GM18499 (cell line): ENCODE measurements at regions not wholly inside any gene's neighbourhood (a gene's known extent, or its start where the extent isn't known, plus 50 kb on each side); places are given as distances from the start of the nearest gene placed in this dataset.
"Not testable (repeated sequence)": the region's sequence is repeated elsewhere in the genome, so short reads cannot be mapped to it uniquely, and the experiment has no call there.

Experiments
- ATAC-seq: cut with Tn5 transposase; IDR thresholded peaks from one replicate; pipeline ENCODE4 v1.9.1; 2021; ENCODE audit warnings: moderate number of reproducible peaks; ENCODE audit not compliant: insufficient read depth, unreplicated experiment

DNA sequence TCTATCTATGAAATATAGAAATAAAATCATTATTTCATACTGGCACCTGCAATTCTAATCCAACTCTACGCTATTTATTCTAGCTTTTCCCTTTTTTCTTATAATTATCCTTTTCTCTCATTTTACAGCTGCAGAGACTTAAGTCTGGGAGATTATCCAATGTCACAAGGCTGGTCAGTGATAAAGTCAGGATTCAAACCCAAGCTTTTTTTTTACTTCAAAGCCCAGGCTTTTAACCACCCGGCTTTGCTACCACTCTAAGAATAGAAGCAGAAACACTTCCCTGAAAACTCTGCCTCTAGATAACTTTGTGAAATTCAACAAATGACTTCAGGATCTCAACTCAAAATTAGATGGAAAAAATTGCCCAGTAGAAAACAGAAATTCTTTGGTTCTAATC lies 552.5 kb downstream of the IPMK start:
- no peak for ATAC-seq

DNA sequence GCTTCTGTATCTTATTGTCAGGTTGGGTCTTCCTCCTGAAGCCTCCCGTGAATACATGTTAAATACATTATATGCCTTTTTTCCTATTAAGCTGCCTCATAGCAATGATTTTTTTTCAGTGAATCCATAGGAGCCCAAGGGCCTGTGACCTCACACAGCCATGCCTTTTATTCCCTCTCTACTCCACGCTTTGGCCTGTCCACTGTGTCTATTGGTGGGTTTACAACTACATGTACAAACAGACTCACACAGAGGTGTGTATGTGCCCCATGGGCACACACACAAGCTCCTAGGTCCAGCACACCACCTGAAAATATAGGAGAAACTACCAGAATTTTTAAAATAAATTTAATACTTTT lies 560.4 kb downstream of the IPMK start:
- ATAC-seq = no peak

DNA sequence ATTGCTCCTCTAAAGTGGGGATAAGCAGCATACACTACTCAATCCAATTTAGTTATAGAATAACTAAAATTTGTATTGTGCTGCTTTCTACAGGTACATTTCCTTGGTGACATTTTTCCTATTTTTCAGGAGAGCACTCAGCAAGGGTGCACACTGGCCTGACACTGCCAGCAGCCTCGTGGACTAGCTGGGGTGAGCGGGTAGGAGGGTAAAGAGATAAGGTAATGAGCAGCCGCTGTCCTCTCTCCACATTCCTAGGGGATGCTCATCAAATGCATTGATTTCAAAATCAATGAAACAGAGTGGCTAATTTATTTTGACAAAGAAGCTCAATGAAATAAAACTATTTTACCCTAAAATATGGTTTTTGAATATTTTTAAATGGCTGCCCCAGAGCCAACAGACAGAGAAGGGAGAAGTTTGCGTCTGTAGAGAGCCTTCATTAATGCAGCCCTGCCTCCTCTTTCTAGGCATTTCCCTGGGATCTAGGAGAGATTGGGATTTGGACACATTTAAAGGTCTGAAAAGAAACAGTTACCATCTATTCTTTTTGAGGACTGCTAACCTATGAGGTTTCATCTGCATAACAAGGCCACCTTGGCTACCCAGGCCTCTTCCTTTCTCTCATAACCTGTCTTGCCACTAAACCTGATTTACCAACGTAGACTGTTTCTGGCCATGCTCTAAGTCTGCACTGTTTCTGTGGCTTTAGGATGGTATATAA lies 561.0 kb downstream of the IPMK start:
- no peak for ATAC-seq

DNA sequence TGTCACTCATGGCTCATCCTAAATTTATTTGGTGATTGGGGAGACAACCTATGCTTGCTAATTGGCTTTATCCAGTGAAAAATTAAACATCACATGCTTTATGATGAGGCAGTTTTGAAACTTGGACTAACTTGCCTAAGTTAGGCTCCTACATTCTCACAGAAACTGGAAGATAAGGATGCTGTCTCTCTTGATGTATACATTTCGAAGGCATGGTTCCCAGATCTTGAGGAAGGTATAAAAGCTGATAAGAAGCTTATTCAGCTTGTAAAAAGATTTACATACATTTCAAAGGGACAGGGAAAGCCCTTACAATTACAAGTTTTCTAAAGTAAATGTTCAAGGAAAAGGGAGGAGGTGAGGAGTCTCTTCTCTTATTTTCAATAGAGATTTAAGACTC lies 561.7 kb downstream of the IPMK start:
- ATAC-seq = no peak

DNA sequence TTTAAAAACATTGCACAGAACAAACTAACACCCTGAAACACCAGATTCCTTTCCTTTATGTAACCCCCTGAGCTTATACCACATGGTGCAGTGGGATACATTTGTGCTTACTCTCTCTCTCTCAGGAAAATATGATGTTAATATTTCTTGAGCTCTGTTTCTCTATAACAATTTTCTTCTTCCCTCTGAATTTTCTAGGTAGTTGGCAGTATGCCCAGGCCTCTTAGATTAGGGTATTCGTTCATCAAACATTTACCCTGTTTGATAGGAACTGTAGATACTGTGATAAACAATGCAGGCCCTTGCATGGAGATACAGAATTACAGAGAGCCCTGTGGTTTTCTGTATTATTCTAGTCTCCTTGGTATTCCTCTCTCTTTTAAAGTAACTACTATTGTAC lies 567.8 kb downstream of the IPMK start:
- ATAC-seq = no peak

DNA sequence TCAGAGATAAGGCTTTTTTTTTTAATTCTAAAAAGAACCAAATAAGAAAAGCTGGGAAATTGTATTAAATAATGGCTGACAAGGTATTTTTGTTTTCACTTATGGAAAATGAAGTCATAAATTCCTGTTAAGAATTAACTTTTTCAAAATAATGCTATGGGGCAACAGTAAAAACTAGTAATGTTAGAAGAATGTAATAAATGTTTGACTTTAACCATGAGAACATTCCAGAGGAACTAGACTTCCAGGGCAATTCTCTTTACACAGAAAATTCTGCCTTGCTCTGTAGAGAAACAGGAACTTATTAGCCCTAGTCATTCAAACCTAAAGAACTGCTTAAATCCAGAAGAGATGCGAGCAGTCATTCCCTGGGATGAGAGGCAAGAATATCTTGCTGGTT lies 571.1 kb downstream of the IPMK start:
- ATAC-seq = no peak

DNA sequence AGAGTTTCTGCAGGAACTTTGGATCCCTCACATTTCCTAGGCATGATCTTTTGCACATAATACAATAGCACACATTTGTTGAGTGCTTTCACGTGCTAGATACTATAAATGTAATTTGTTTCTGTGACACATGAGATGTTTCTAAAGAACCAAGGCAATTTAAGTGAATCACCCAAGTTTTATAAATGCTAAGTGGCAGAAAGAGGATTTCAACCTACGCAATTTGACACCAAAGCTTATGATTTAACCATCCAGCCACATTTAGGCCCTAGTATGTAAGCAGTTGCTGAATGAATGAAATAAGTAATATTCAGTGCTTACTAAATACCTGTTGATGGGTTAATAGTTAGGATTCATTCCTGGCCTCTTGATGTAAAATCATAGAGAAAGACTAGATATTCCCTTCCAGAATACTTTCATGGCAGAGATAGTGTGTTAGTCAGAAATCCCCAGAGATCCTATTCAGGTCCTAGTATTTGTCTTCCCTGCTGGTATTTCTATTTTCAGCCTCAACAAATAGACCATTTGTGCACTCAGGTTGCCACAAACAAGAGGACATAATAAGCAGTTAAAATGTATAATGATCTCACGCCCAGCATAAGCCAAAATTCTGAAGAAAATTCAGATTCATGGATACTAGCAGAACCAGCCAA lies 572.6 kb downstream of the IPMK start:
- ATAC-seq = no peak

DNA sequence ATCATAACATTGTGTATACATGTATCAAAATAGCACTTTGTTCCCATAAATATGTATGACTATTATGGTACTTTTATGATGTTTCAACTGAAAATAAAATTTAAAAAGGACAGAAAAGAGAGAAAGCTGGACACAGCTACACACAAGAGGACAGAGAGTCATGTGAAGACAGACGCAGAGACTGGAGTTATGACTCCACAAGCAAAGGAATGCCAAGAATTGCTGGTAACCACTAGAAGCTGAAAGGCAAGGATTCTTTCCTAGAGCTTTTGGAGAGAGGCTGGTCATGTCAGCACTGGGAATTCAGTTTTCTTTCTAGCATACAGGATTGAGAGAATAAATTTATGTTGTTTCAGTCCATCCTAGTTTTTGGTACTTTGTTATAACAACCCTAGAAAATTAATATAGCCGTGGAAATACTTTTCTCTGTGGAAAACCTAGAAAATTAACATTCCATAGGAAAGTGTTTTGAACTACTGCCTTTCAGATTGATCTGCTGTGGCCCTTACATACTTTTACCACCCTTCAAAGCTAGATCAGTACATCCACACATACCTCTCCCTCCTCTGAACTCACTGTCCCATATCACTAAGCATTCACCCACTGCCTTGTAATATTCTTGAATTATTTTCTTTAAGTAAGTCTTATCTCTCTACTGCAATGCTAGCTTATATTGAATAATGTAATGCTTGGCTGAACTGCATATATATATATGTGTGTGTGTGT lies 575.3 kb downstream of the IPMK start:
- ATAC-seq = no peak

DNA sequence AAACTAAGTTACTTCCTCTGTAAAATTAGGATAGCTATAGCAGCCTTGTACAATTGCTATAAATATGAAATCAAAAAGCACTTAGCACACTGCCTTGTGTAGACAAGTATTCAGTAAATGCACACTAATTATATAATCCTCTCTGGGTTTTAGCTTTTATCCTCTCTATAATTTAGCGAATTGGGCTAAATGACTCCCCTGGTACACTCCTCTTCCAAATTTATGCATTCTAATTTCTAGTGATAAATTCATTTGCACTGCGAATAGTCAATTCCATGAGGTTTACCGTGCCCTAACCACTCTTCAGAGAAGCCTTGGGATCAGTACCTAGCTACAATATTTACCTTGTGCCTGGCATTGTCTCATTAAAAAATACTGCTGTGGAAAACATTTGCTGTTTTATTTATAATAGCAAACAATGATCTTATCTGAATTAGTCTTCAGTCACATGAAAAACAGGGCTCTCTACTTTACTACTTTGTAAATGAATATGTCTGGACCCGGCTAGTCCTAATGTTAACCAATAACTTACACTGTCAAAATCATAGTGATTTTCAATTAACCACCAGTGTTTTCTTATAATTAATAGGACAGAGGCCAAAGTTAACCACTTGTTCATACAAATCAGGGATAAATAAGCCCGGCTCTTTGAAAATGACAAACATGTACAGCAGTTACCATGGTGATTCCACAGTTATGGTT lies 577.9 kb downstream of the IPMK start:
- ATAC-seq = no peak

DNA sequence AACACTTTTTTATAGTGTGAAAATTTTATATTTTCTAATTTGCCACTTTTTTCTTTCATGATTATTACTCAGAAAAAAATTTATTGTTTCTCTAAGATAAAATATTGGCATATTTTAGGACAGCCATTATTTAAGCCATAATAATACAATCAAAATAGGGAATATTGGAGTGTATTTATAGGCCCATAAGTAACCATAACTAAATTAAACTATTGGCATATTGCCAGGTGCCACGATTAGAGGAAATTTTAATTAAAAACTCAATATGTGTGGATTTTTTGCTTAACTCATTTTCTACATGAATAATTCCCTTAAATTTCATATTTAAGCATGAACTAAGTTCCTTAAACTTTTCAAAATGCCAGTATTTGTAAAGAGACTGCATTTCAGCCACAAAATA lies 587.8 kb downstream of the IPMK start:
- no peak for ATAC-seq

DNA sequence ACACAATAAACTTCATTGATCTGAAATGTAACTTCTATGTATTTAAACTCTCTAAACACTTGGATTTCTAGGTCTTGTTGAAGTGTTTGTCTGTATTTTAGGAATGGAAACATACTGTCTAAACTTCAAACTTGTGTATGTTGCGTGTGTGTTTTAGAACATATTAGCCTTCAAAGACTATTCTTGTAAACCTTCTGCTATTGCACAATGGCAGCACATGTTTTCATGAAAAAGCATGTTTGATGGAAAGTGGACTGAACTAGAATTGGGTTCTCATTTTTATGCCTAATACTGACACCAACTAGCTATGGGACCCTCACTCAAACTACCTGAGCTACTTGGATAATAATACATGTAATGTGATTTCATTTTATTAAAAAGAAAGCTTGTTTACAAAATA lies 592.6 kb downstream of the IPMK start:
- no peak for ATAC-seq

DNA sequence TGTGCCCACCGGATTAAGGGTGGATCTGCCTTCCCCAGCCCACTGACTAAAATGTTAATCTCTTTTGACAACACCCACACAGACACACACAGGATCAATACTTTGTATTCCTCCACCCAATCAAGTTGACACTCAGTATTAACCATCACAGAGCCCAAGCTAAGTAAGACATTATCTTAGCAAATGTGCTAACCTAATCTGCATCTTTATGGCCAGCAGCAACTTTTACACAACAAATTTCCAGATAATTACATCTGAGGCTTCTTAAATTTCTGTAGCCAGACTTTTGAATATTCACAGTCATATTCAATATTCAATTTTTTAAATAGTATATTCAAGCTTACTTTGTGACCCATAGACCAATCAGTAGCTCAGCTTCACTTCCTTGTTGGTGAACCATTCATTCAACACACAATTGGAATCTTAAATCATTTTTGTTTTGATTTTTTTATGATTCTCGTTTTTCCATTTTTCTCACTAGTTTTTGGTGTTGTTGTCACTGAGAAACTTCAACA lies 594.2 kb downstream of the IPMK start:
- ATAC-seq = no peak

DNA sequence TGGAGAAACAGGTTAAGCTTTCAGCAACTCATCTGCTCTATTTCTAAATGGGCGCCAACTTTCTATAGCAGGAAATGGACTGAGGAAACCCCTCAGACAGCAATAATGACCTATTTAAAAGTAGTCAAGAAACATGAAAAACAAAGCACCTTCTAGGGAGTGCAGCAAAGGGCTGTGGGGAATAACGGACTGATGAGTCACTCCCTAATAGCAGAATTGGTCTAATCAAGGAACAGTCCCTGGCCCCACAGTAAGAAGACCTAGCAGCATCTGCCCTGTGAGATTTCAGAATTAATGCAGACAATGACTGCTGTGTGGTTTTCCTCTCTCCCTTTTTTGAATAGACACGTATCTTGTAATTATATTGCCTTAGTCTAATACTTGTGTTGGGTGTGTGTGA lies 602.9 kb downstream of the IPMK start:
- ATAC-seq = no peak

DNA sequence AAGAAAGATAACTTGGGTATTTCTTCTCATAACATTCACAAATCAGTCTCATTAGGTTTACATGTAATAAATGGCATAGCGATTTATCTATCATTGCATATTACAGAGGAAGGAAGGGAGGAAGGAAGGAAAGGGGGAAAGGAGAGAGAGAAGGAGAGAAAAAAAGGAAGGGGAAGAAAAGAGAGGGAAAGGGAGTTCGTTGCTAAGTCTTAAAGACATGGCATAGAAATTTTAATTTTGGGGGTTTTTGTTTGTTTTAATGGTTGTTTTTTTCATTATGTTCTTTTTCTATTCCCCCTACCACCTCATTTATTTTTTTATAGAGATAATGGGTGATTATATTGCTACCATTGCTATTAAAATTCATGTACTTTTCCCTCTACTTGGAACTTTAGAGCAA lies 604.3 kb downstream of the IPMK start:
- ATAC-seq = no peak

DNA sequence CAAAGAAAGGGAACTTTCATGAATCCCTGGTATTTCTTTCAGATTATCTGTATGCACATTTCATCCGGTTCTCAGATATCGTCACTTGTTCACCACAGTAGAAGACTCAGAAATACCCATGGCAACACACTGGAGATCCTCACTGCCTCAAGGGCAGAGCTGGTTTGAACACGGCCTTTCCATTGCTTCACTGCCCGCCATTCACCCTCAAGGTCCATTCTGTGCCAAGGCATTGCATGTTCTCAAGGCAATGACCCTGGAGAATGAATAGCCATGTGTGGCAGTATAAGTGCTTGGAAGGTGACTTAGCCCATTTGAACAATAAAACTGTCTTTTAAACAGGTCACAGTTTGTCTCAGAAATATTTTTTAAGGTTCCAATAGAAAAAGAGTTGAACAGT lies 606.5 kb downstream of the IPMK start:
- ATAC-seq = no peak

DNA sequence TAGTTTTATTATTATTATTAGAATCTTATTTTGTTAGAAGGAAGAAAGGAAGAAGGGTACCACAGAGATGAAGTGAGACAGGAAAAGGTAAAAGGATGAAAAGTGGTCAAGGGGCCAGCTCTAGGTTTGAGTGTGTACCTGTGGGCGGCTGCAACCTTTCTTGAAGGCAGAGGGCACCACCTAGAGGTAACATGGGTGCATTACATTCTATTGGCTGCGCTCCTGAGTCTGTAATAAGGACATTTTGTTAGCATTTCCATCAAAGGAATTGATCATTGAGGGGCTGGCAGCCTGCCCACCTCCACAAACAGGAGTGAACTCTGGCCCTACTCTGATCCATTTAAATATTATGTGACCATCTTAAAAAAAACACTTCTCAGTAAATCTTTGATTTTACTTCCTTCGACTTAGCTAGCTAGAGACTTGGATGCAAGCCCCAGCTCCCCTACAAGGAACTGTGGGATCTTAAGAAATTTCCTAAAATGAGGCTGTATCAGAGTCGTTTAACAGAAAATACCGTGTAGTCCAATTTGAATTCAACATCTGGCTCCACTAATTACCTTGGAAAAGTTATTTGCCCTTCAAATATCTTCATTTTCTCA lies 610.4 kb downstream of the IPMK start:
- ATAC-seq = peak; percentile 94

DNA sequence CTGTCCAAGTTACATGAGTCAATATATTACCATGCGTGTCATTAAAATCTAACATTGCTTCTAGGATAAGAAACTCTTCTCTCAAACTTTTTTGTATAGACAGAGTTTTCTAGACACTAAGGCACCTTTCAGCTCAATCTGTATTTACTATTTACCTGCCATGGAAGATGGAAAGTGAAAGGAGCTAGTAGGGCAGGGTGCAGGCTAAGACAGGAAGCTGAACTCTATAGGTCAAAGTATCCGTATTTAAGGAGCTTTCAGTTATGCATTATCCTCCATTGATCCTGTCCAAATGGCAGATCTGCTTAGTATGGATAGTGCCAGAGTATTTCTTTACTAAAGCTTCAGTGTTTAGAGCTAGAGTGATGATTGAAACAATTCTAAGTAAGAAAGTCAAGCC lies 612.8 kb downstream of the IPMK start:
- ATAC-seq = no peak

DNA sequence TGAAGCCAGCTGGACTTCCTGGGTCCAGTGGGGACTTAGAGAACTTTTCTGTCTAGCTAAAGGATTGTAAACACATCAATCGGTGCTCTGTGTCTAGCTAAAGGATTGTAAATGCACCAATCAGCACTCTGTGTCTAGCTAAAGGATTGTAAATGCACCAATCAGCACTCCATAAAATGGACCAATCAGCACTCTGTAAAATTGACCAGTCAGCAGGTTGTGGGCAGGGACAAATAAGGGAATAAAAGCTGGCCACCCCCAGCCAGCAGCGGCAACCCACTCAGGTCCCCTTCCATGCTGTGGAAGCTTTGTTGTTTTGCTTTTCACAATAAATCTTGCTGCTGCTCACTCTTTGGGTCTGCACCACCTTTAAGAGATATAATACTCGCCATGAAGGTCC lies 622.6 kb downstream of the IPMK start:
- not testable (repeated sequence) for ATAC-seq

DNA sequence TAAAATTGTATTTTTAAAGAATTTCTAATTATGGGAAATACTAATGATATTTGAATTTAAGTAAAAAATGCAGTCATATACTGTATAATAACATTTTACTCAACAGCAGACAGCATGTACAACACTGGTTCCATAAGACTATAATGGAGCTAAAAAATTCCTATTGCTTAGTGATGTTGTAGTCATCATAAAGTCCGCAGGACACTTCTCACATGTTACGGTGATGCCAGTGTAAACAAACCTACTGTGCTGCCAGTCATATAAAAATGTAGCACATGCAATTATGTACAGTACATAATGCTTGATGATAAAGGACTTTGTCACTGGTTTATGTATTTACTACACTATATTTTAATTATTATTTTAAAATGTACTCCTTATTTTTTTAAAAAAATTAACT lies 629.3 kb downstream of the IPMK start:
- ATAC-seq = no peak

DNA sequence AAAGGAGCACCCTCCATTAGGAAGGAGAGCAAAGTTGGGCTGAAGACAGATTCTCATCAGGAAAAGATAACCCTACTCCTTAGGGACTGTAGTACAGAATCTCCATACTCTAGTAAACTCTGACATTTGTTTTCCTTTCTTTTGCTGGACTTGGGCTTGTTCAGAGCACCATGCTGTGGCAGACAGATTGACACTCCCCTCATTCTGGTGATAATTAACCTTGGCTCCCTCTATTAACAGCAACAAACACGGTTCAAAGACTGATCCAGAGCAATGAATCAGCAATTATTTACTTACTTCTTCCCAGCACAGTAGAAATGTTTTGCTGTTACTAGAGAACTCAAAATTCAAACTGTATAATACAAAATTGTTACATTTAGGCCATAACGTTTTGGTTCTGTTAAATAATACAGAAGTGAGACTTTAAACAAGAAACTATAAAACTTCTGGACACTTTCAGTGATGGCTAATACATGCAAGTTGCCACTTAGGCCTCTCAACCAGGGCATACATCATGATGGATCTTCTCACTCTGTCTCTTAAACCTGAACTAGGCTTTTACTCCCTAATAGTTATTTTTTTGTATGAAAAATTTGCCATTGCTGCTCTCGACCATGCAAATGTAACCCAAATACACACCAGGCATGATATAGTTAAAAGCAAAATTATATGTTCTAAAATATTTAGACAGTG lies 639.0 kb downstream of the IPMK start:
- ATAC-seq = no peak
